GOT3 (cell line): ENCODE measurements at regions not wholly inside any gene's neighbourhood (a gene's known extent, or its start where the extent isn't known, plus 50 kb on each side); places are given as distances from the start of the nearest gene placed in this dataset.
"Not testable (repeated sequence)": the region's sequence is repeated elsewhere in the genome, so short reads cannot be mapped to it uniquely, and the experiment has no call there.

ENCODE experiments used
- DNase-seq: peaks from one replicate; lab custom pipeline; 2025; ENCODE audit warnings: mixed read lengths; lab: John Stamatoyannopoulos, UW

DNA sequence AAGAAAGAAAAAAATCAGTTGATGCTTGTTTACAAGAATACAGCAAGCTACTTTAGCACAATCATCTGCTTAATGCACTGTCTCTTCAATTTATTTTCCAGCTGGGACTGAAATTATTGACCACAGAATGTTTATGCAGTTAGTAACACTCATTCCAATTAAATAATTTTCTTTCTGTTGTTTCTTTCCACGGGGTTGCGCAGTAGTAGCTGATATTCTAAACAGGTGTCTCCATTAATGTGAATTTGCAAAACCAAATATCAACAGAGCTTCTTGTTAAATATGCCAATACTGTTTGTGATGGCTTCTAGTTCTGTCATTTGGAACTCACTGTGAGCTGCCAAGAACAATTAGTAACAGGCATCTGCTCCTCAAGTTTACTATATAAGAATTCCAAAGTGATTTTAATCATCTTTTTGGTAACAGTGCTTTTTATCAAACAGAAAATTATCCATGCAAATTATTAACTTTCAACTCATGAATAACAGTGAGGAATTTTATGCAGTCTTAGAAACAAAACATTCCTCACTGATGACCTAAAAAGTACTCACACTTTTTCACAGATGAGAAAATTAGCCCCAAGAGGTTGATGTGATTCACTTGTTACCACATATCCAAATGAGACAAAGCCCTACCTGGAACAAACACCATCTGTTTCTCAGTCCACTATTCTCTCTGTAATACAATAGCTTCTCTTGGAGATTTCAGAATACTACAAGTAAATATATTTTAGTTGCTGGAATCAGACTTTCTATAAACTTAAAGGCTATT lies 567.6 kb upstream of the RGMB start:
- no peak for DNase-seq

DNA sequence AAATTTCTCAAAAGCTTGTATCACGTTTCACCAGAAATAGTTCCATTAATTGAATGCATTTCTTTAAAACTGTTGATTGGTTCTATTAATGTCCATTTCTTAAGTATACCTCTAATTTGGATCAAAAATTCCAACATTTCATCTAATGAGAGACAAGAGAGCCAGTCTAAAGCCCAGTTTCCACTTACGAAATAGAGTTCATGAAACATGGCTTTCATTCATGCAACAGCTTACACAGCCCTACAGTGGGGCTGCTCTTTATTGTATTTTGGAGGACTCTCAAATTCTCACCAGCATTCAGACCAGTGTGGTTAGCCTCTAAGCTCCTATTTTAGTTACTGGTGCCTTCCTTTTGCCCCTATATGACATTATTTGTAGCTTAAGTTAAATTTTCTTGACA lies 566.9 kb upstream of the RGMB start:
- DNase-seq: no peak

- DNase-seq: no peak
Observed at GRCh38 chr5:98209418-98209817, 564.0 kb upstream of the RGMB start.

- no peak for DNase-seq
Observed at GRCh38 chr5:98214240-98215051, 559.0 kb upstream of the RGMB start.

DNA sequence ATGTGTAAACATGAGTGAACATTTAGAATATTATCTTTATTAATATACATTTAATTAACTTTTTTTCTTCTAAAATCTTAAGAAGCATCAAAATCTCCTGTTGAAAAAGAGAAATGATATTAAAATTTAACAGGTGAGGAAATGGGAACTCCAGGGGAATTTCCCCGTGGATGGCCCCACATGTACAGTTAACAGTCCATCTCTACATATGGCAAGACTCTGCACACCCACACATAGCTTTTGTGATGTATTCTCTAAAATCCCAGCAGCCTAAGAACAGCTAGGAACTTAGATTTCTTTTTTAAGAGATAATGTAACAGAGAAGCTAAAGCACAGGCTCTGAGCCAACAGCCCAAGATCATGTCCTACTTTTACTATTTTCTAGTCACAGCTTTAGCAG lies 556.3 kb upstream of the RGMB start:
- DNase-seq: no peak

DNA sequence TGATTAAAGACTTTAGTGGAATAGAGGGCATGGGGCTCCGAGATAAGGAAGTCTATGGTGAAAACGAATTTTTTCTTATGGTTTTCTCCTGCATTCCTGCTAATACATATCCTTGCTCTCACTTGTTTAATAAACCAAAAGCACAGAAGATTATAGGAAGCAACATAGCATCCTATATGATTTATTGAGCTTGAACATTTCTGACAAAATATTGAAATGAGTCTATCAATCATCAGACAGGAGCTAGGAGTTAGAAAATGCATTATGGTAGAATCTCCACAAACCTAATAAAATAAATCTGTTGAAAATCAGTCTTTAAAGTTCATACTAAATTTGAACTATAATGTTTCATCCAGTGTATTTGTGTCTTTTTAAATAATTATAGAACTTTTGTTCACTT lies 554.6 kb upstream of the RGMB start:
- DNase-seq: no peak

DNA sequence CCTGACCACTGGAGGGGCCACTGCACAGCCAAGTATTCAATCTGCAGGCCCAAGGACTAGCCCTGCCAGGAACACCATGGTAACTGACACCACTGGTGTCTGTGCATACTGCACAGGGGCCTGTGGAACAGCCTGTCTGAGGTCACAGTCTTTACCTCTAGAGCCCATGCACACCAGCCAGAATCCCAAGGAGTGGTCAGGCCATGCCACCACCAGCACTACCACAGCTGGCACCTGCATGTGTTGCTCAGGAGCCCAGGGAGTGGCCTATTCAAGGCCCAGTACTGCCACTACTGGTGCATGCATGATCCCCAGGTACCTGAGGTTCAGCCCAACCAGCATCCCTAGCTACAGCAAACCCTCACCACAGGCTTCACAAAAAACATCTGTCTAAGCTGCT lies 546.0 kb upstream of the RGMB start:
- no peak for DNase-seq

DNA sequence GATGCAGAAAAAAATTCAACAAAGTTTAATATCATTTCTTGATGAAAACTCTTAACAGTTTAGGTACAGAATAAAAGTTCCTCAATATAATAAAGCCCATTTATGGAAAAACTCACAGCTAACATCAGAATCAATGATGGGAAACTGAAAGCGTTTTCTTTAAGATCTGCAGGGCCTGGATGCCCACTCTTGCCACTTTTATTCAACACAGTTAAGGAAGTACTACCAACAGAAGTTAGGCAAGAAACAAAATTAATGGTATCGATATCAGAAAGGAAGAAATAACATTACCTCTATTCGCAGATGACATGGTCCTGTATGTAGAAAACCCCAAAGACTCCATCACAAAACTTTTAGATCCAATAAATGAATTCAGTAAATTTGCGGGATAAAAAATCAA lies 542.4 kb upstream of the RGMB start:
- no peak for DNase-seq

DNA sequence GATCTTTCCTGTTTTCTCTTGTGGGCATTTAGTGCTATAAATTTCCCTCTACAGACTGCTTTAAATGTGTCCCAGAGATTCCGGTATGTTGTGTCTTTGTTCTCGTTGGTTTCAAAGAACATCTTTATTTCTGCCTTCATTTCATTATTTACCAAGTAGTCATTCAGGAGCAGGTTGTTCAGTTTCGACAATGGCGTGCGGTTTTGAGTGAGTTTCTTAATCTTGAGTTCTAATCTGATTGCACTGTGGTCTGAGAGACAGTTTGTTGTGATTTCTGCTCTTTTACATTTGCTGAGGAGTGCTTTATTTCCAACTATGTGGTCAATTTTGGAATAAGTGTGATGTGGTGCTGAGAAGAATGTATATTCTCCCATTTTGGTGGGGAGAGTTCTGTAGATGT lies 535.7 kb upstream of the RGMB start:
- DNase-seq: not testable (repeated sequence)

DNA sequence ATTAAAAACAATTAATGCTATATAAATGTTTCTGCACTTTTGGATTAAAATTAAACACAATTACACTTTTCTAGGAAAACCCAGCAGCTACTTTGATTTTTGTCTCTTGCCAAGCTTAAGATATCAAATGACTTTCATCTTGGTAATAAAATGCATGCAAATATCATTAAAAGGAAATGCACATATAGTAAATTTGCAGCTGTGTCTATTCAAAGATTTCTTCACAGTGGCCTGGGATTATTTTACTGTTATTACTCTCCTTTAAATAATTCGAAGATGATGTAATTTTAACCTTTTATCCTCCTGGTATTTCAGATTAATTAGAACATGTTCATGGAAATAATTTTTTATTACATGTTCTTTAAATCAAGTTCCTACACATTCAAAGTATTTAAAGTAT lies 529.5 kb upstream of the RGMB start:
- no peak for DNase-seq

- DNase-seq: no peak
Observed at GRCh38 chr5:98248949-98249348, 524.5 kb upstream of the RGMB start.

GRCh38 chr5:98258939-98259338 lies 514.5 kb upstream of the RGMB start:
- no peak for DNase-seq

DNA sequence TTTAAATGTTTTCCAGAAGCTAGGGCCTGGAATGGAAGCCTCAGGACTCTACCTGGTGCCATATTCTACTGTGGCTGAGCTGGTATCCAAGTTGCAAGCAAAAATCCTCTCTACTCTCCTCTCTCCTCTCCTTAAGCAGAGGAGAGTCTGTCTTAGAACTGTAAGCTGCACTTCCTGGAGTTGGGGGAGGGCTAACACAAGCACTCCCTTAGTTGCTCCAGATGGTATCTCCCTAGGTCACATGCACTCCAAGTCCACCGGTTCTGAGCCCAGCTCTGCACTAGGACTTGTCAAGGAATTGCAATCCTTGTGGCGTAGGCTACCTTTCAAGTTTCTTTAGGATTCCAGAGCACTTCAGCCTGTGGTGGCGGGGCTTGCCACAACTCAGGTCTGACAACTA lies 513.9 kb upstream of the RGMB start:
- no peak for DNase-seq

DNA sequence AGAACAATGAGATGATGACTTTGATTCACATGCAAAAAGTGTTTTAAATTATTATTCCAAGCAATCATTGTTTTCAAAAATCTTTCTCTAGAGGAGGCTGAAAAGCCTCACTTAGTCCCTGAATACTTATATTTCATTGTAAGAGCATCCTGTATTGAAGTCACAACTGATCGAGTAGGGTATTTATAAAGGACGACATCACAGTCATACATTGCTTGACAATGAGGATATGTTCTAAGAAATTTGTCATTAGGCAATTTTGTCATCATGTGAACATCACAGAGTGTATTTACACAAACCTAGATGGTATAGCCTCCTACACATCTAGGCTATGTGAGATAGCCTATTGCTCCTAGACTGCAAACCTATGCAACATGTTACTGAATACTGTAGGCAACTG lies 510.4 kb upstream of the RGMB start:
- DNase-seq: no peak

DNA sequence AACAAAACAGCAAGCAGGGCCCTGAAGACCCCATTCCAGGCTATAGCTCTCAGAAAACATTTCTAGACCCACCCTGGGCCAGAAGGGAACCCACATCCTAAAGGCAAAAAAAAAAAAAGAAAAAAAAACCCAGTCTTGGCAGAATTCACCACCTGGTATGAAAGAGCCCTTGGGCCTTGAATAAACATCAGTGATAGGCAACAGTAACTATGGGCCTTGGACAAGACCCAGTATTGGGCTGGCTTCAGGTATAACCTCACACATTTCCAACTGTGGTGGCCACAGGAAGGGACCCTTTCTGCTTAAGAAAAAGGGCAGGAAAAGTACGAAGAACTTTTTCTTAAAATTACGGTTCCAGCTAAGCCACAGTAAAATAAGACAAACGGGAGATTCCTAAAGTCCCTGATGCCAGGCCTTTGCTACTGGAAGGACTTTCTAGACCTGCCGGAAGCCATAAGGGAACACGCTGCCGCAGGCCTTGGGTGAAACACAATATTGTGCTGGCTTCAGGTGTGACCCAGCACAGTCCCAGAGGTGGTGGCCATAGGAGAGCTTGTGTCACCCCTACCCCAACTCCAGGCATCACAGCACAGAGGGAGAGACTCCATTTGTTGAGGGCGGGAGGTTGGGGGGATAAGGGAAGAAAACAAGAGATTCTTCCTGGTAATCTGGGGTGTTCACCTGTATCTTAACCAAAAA lies 505.2 kb upstream of the RGMB start:
- no peak for DNase-seq

GRCh38 chr5:98275980-98276379 lies 497.5 kb upstream of the RGMB start:
- DNase-seq: no peak

DNA sequence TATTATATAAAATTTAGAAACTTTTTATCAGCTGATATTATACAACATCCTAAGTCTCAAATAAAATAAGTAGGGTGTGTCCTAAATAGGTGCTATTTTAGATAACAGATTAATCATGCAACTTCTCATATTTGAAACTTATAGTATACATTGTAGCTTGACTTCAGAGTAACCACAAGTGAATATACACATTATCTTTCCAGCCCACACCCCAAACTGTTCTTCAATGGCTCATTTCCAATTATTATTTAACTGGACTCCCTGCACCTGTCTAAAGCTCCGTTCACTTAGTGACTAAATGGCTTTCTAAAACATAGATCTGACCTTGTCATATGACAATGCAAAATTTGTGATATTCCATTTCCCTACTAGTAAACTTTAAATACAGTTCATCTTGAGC lies 490.9 kb upstream of the RGMB start:
- no peak for DNase-seq

DNA sequence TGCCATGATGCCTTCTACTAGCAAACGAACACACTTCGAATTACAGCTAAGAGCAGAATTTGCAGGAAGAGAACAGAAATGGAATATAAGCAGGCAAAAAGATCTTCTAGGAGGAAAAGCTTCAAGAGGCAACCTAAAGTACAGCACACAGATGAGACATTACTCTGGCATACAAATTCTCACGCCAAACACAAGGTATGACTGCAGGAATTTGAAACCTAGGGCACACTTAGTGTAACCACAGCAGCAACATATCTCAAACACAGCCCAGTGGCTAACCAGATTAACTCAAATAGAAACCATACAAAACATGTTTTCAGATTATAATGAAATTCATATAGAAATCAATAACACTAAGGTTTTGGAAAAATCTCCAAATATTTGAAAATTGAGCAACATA lies 481.0 kb upstream of the RGMB start:
- no peak for DNase-seq

GRCh38 chr5:98296426-98296825 lies 477.0 kb upstream of the RGMB start:
- DNase-seq: no peak

GRCh38 chr5:98299435-98299834 lies 474.0 kb upstream of the RGMB start:
- DNase-seq: no peak

DNA sequence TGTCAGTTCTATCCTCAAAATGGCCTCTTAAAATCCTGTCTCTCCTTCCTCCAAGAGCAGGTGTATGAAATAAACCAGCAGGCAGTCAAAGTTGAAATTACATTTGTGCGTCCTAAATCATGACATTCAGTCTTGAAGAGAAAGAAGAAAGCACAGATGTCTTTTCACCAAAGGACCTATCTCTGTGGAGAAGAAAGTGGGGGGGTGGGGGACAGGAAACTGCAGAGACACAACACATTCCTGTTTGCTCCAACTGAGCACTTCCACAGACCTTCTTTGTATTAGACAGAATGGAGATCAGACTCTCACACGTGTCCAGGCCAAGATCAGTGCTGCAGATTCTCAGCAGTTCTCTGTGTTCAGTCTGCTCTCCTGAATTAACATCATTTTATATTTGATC lies 471.9 kb upstream of the RGMB start:
- DNase-seq: no peak

GRCh38 chr5:98307811-98308210 lies 465.7 kb upstream of the RGMB start:
- DNase-seq: no peak

DNA sequence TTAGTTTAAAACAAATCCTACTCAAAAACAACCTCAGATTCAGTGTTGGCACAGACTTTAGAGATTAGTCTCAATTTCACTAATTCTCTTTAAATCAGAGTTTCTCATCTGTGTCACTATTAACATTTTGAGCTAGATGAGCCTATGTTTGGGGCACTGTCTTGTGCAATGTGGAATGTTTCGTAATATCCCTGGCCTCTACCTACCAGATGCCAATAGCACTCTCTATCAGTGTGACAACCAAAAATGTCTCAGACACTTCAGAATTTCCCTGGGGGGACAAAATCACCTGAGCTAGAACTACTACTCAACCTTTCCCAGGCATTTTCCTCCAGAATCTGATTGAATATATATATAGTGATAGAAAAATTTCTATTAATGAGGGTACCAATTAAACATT lies 465.2 kb upstream of the RGMB start:
- no peak for DNase-seq
